NCI-H2196 treated with DMSO at 0.1 percent for 48 hours (cell line): ENCODE measurements at regions not wholly inside any gene's neighbourhood (a gene's known extent, or its start where the extent isn't known, plus 50 kb on each side); places are given as distances from the start of the nearest gene placed in this dataset.

ENCODE experiments used
- DNase-seq: peaks from one replicate; lab custom pipeline; 2025; ENCODE audit not compliant: unreplicated experiment; lab: John Stamatoyannopoulos, UW

DNA sequence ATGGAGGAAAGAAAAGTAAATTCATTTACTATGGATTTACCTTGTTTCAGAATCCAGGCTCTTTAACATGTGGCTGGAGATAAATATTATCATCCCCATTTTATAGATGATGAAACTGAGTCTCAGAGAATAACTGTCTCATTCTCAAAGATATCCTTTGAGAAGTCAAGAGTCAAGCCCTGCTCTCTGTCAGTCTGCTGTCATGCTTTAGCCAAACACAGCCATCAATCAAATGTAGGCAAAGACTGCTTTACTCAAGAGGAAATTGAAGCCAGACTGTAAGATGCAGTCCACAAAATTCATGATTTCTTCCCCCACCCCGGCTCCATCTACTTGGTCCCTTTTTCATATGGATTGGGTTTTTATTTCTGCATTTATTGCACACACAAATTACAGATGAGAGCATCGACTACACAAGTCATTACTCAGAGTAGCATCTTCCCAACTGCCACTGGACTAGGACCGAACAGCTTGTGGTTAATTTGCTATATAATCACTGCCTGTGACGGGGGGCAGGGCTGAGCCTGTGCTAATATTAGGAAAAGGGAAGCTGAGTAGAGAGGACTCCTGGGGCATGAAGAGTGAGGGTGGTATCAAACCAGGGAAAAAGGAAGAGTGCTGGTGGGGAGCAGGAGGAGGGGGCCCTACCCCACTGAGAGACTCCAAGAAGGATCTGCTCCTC, 102.7 kb upstream of the TOP1 start:
- no peak for DNase-seq

DNA sequence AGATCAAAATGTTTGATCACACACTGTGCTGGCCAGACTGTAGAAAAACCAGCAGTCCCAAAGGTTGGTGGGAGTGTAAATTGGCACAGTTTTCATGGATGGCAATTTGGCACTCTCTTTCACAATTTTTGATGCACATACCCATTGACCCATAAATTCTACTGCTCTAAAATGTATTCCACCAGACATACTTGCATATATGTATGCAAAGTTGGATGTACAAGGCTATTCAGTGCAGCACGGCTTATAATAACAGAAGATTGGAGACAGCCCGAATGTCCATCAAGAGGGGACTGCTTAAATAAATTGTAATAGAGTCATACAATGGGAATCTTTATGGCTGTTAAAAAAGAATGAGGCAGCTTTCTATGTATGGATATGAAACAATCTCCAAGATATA, 101.7 kb upstream of the TOP1 start:
- DNase-seq: no peak

DNA sequence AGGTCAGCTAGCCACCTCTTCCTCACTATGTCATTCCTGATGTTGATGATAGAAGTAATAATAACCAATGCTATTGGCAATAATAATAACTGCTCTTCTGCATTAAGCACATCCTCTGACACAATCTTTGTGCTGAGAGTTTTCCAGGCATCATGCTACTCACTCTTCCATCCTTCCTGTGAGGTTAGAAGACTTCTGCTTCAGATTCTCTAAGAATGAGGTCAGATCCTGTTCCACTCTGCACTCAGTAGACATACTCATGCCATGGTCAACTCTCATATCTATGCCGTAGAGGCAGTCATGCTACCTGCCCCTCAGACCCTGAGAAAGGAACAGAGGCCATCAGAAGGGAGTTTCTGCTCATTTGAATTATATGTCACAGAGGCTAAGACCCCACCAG, 98.1 kb upstream of the TOP1 start:
- no peak for DNase-seq

DNA sequence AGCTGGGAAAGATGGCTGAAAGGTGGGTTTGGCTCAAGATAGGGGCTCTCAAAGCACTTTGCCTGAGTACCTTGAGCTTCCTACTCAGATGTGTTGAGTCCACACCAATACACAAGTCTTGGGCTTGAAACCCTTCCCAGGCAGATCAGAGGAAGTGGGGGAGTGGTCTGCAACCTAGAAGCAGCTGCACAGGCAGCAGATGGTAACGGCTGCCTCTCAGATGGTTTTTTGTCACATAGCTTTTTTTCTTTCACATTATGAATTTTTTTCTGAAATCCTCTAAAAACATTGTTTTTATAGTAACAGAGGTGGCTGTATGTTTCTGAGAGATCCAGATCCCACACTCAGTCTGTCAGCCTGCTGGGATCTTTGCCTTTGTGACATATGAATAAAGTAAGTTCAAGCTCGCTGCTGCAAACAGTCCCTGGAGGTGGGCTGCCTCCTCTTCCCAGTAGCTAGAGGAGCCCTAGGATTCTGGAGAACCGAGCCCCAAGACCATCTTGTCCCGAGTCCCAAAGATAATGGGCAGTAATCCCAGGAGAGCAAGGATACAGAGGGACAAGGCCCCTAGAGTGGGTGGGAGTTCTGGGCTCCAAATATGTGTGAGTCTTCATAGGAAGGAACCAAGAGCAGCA, 97.1 kb upstream of the TOP1 start:
- DNase-seq: no peak

DNA sequence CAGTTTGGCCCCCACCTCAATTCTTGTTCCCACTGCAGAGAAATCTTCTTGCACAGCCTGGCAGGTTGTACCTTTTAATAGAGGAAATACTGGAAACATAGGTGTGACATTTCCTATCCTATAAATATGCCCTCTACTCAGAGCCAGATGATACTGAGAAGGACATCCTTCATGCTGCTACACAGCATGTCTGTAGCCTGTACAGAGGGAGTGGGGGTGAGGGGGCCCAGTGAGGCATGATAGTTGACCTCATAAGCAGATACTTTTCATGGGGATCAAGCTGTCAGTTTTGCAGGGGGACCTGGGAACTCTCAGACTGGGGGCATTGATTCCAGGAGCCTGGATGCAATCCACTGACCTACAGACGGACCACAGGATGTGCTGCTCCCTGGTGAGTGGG, 96.2 kb upstream of the TOP1 start:
- DNase-seq: no peak

DNA sequence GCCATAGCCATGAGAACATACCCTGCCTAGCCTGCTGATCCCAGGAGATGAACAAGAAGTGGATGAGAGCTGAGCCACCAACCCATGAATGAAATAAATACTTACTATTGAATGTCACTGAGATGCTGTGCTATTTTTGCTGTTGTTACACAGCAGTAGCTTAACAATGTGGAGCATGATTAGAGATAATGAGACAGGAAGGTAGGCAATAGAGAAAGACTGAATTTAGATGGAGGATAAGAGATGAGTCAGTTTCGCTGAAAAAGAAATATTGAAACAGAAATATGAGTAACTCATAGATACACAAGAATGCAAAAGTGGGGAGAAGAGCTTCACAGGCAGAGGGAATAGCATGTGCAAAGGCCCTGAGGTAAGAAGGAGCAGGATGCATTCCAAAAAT, 94.9 kb upstream of the TOP1 start:
- DNase-seq: no peak

DNA sequence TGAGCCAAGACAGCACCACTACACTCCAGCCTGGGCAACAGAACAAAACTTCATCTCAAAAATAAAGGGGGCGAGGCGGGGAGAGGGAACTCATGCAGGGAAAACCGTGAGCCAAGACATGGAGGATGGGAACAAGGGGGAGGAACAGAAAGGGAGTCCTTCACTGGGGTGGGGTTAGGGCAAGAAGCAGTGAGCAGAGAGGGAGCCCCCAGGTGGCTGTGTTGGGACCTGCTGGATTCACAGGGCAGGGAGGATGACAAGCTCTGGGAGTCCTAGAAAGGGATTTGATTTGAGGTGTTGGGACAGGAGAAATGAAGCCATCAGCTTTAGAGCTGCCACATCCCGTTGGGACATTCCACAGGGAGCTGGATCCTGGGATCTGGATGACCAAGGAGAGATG, 90.6 kb upstream of the TOP1 start:
- no peak for DNase-seq

DNA sequence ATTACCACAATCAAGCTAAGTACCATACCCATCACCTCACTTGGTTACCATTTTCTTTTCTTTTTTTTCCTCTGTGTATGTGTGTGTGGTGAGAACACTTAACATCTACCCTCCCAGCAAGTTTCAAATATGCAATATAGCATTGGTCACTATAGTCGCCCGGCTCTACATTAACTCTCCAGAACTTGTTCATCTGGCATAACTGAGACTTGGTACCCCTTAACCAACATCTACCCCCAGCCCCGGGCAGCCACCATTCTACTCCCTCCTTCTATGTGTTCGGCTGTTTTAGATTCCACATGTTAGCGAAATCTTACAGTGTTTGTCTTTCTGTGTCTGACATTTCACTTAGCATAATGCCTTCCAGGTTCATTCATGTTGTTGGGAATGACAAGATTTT, 89.0 kb upstream of the TOP1 start:
- DNase-seq: no peak

DNA sequence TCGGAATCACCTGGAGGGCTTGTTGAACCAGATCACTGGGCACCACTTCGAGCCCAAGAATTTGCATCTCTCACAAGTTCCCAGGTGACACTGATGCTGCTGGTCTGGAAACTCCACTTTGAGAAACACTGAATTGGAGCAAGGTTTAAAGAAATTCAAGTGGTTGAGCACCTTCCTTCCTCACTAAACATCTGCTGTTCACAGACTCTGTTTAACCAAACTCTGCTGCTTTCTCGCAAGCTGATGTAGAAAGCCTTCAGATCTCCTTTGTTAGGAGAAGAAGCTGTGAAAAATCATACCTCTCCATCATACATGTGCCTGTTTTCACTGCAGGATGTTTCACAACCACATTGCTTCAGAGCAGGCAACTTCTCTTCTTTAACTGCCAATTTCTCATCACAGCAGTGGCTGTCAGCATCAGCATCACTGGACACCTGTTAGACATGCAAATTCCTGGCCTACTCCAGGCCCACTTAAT, 87.5 kb upstream of the TOP1 start:
- DNase-seq: no peak

DNA sequence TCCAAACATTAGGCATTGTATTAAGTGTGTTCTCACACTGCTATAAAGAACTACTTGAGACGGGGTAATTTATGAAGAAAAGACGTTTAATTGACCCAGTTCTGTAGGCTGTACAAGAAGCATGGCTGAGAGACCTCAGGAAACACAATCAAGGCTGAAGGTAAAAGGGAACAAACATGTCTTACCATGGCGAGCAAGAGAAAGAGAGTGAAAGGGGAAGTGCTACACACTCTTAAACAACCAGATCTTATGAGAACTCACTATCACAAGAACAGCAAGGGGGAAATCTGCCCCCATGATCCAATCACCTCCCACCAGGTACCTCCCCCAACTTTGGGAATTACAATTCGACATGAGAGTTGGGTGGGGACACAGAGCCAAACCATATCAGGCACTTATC, 86.6 kb upstream of the TOP1 start:
- DNase-seq: no peak

DNA sequence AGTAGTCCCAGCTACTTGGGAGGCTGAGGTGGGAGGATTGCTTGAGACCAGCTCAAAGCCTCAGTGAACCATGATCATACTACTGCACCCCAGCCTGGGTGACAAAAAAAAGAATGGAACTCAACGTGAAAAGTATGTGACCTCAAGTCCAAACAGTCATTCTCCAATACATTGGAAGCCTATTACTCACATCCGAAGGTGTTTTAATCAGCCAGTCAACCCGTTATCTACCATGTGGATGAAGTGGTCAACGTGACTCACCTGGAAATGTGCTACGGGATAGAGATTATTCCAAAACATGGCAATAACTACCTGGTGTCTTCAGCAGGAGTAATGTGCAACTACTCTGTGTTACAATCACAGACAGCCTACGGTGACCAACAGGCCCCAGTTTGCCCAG, 85.8 kb upstream of the TOP1 start:
- no peak for DNase-seq

DNA sequence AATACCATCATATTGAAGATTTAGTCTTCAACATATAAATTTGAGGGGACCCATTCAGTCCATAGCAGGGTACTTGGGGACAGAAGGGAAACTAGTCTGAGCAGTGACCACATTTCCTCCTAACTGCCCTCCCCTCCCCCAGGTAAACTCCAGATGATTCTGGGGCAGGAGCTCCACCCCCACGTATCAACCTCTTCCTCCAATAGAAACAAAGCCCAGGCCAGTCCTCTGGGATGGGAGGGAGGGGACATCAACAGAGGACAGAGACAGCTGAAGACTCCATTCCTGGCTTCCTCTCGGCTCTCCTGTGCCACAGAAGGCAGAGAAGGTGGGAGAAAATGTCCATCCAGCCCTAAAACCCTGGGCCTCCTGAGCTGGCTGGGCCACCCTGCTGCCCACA, 85.0 kb upstream of the TOP1 start:
- DNase-seq: no peak

DNA sequence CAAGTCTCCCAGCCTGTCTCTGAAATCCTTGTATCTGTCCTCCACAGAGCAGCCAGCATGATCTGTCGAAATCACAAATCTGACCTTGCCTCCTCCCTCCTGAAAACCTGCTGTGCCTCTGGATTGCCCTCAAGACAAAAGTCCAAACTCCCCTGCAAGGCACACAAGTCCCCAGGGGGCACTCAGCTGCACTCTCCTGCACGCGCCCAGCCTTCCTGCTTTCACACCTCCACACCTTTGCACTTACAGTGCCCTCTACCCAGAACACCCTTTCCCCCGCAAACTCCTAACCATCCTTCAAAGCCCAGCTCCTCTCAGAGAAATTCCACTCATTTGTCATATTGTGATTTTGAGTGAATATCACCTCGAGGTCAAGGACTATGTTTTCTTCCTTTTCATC, 83.4 kb upstream of the TOP1 start:
- no peak for DNase-seq

DNA sequence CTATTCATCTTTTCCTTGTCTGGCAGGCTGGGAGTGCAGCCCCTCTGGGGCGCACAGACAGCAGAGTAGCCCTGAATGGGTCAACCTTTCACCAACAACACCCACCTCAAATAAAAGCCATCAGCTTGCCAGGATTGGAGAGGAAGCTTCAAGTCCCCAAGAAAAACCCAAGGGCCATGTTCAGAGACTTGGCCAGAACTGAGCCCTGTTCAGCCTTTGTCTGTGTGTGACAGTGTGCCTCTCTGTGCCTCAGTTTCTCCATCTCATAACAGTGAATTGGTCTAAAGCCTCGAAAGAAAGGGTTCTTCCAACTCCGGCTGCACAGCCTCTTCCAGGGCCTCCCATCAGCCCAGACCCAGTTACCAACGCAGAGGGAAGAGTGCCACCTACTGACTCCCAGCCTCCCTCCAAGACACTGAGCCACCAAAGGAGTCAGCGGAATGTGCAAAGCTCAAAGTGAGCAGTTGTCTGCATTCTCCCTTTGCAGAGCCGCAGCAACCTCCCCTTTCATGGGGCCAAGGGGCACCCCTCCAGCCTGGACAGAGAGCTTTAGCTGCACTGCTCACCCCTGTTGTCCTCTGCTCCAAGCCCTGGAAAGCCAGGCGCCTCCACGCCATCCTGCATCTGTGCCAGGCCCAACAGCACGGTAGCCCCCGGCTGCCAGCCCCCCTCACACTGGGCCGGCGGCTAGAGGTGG, 82.7 kb upstream of the TOP1 start:
- DNase-seq: no peak

DNA sequence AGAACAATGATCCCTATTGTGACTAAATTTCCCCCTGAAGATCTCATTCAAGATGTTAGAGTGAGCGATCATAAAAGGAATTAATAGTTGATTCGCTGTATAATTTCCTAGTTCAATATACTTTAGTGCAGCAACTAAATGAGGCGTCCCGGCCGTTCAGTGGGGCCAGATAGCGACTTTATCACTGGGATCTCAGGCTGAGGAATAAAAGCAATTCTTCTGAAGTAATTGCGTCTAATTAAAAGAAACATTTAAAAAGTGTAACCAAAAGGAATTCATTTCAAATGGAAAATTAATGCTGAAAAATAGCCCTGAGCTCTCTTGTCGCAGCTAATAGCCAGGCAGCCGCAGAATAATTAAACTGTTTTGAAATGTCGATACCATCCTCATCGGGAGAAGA, 82.2 kb upstream of the TOP1 start:
- no peak for DNase-seq

DNA sequence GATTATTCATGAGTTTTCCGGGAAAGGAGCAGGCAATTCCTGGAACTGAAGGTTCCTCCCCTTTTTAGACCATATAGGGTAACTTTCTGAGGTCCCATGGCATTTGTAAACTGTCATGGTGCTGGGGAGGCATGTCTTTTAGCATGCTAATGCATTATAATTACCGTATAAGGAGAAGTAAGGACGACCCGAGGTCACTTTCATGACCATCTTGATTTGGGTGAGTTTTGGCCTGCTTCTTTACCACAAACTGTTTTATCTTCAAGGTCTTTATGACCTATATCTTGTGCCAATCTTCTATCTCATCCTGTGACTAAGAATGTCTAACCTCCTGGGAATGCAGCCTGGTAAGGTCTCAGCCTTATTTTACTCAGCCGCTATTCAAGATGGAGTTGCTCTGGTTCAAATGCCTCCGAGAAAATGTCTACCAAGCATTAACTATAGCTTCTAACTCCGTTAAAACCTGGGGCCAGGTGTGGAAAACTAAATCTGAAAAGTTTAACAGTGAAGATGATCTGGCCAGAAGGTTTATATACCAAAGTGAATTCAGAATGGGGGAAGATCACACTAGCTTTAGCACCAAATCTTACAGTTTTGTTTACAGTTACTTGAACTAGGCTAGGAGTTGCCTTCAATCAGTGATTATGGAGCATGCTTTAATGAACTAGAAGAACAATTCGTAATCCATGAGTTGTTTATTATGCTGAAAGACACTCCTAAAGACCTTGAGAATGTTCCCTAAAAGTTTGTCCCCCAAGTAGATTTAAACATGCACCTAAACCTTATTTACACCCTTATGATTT, 80.0 kb upstream of the TOP1 start:
- DNase-seq: no peak

DNA sequence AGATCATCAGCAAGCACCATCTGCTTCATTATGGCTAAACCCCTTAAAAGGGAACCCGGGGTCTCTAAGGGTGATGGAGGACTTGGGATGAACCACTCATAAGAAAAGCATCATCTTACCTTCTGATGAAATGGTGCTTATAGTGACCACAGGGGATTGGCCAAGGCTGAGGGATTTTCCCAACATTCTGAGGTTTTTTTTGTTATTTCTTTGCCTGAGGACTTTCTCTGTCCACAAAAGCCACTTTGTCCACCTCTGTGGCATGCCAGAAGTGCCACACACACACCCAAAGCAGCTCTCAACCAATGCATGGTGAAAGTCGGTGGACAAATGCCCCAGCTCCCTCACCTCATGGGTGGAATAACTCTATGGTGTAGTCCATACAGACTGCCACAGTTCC, 79.3 kb upstream of the TOP1 start:
- DNase-seq: no peak

DNA sequence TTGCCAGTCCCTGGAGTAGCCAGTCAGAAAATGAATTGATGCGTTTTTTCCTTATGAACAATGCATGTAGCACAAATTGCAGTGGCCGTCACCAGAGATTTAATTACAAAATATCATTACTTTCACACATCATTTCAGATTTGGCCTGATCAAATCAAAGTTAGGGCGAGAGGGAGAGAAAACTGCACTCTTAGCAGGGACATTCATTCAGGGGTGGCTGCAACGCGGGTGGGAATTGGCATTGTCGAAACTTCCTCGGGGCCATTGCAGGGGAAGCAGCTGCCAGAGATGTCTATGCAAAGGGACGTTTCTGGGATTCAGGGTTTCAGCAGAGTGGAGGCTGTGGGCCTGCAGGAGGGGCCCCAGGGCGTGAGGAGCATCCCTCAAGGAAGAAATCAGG, 76.5 kb upstream of the TOP1 start:
- DNase-seq: no peak

DNA sequence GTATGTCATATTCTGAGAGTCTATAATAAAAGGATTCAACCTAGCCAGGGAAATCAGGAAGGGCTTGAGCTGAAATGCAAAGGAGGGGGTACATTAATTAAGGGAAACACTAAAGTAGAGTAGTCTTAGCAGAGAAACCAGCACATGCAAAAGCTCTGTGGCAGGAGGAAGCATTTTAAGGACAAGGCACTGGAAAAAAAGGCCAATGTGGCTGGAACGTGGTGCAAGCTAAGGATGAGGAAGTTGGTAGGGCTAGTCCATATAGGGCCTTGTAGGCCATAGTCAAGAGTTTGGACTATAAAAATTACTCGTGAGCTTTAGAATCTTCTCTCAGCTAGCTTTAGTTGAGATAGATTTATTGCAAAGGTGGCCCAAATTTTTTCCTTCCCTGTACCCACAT, 75.2 kb upstream of the TOP1 start:
- no peak for DNase-seq

DNA sequence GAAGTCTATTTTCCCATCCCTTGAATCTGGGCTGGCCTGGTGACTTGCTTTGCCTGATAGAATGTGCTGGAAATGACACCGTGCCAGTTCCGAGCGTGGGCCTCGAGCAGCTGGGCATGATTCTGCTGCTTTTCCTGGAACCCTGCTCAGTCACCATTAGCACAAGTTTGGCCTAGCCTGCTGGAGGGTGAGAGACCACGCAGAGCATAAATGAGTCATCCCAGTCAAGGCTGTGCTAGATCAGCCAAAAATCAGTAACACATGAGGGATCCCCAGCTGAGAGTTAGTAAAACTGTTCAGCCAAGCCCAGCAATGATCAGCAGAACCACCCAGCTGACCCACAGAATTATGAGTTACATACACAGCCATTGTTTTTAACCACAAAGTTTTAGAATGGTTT, 74.8 kb upstream of the TOP1 start:
- no peak for DNase-seq

DNA sequence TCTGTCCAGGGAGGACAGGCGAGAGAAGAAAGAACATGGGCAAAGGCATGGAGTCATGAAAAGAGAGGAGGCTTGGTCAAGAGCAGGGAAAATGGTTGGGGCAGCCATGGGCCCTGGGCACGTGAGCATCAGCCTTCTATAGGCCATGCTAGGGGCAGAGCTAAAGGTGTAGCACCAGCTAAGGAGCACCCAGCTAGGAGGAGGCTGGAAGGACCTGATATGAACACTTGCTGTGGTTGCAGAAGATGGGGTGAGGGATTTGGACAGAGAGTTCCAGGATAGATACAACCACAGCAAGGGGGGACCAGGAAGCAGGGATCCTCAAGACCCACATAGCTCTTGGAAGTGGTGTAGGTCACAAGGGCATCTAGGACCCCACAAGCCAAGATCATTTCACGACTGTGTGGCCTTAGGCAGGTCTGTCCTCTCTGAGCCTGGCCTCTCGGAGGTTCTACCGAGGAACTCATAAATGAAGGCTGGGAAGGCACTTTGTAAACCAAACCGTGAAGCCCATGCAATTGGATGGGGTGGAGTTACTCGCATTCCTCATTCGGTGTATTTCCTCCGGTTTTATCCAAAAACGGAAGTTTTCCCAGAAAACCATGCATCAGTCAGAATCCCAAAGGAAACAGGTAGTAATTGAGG, 74.0 kb upstream of the TOP1 start:
- no peak for DNase-seq
